DOHH2 (cell line): ENCODE measurements at regions not wholly inside any gene's neighbourhood (a gene's known extent, or its start where the extent isn't known, plus 50 kb on each side); places are given as distances from the start of the nearest gene placed in this dataset.

ENCODE experiments used
- CTCF ChIP-seq: fragments of 200-600 bp; sonication (generic); IDR thresholded peaks from one replicate; pipeline ENCODE4 v1.5.1; 2014; ENCODE audit warnings: antibody characterized with exemption, mild to moderate bottlenecking, low read depth, low read length; ENCODE audit not compliant: poor library complexity, severe bottlenecking
- EZH2phosphoT487 ChIP-seq: fragments of 200-600 bp; sonication (generic); IDR thresholded peaks from 2 replicates; pipeline ENCODE4 v1.6.1; 2017; ENCODE audit warnings: borderline replicate concordance, mild to moderate bottlenecking, antibody characterized with exemption, low read length, moderate library complexity, mixed read lengths

DNA sequence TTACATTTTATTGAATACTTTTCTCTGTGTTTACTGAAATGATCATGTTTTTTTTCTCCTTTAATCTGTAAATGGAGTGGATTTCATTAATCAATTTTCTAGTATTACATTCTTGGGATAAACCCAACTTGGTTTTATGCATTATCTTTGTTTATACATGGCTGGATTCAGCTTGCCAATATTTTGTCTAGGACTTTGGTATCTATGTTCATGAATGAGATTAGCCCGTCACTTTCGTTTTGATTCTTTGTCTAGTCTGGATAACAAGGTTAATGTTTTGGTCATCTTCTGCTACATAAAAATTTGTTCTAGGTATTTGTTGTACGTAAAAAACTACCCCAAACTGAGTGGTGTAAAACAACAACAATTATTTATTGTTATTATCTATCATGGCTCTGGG is 127.9 kb upstream of the PAX6 start:
- TF ChIP-seq CTCF = no peak
- no peak for TF ChIP-seq EZH2phosphoT487
